Activated CD4-positive, alpha-beta T cell treated with anti-CD3 and anti-CD28 coated beads for 36 hours (primary cell): ENCODE measurements at regions not wholly inside any gene's neighbourhood (a gene's known extent, or its start where the extent isn't known, plus 50 kb on each side); places are given as distances from the start of the nearest gene placed in this dataset.

Experiments used
- ATAC-seq: fragments of 200-7000 bp; cut with Tn5 transposase; one replicate; pipeline ENCODE4 v1.10.0; 2021; ENCODE audit warnings: mild to moderate bottlenecking, moderate library complexity
- CTCF ChIA-PET: fragments of 350-600 bp; sonication (Branson Sonifier 250); formaldehyde crosslinking; loops from one replicate; lab custom pipeline; 2021; ENCODE audit warnings: antibody characterized with exemption; lab: Charles Lee
- POLR2A ChIA-PET: fragments of 350-600 bp; sonication (Branson Sonifier 250); formaldehyde crosslinking; loops from one replicate; lab custom pipeline; 2021; ENCODE audit warnings: antibody characterized with exemption, inconsistent platforms; lab: Charles Lee
- DNase-seq: peaks from one replicate; pipeline ENCODE4 v3.0.0-alpha.2; 2020
- H3K27ac Mint-ChIP-seq: one replicate; pipeline ENCODE4 v1.8.0; 2021; ENCODE audit warnings: mixed read lengths
- H3K27me3 Mint-ChIP-seq: one replicate; pipeline ENCODE4 v1.8.0; 2021; ENCODE audit warnings: mixed read lengths
- H3K36me3 Mint-ChIP-seq: one replicate; pipeline ENCODE4 v1.8.0; 2021; ENCODE audit warnings: low read depth, mixed read lengths
- H3K4me1 Mint-ChIP-seq: one replicate; pipeline ENCODE4 v1.8.0; 2021; ENCODE audit warnings: mixed read lengths
- H3K4me3 Mint-ChIP-seq: one replicate; pipeline ENCODE4 v1.8.0; 2021; ENCODE audit warnings: mild to moderate bottlenecking, moderate library complexity, mixed read lengths
- H3K9me3 Mint-ChIP-seq: one replicate; pipeline ENCODE4 v1.8.0; 2021; ENCODE audit warnings: low read depth, mixed read lengths
- intact Hi-C, 2 experiments: fragments of 100-400 bp; cut with DNase I in 1 of 2; cut with micrococcal nuclease in 1 of 2; formaldehyde crosslinking; loops; one replicate each; pipeline versions ENCODE4 v1.14.2 to v1.15.1; 2022 to 2024; cut with DNase I, micrococcal nuclease

GRCh38 chr20:19903168-19903811 lies 113.9 kb upstream of the NAA20 start:
- ATAC-seq, result no peak
- peaks cover 10% of the 10 kb centered on the region for H3K27me3 Mint-ChIP-seq
- intact Hi-C loops, result no loop called here
- no peaks in the 10 kb centered on the region for H3K36me3 Mint-ChIP-seq
- DNase-seq, result peak; percentile 10
- ChIA-PET CTCF (no interaction called here), POLR2A (interaction anchor here (0.6 kb wide), 1 partner anchor 10 kb away, joined by 4 read pairs; no protein-coding TSS in a partner anchor)
- H3K4me1 Mint-ChIP-seq, result peaks cover 3% of the 10 kb centered on the region
- H3K4me3 Mint-ChIP-seq, result no peak overlapping the region
- H3K27ac Mint-ChIP-seq, result no peak overlapping the region
- peaks cover 11% of the 10 kb centered on the region for H3K9me3 Mint-ChIP-seq

- no peaks in the 10 kb centered on the region for H3K9me3 Mint-ChIP-seq
- H3K27me3 Mint-ChIP-seq, result no peaks in the 10 kb centered on the region
- no peak overlapping the region for H3K4me3 Mint-ChIP-seq
- ATAC-seq (no peak), DNase-seq (no peak)
- H3K27ac Mint-ChIP-seq, result no peak overlapping the region
- ChIA-PET CTCF (interaction anchor here (0.7 kb wide), 1 partner anchor 12 kb away, joined by 3 read pairs; no protein-coding TSS in a partner anchor), POLR2A (no interaction called here)
- peaks cover 3% of the 10 kb centered on the region for H3K4me1 Mint-ChIP-seq
- no peaks in the 10 kb centered on the region for H3K36me3 Mint-ChIP-seq
- intact Hi-C loops, result no loop called here
Observed at GRCh38 chr20:19907326-19908056, 109.7 kb upstream of the NAA20 start.

- no peak overlapping the region for H3K27ac Mint-ChIP-seq
- H3K4me1 Mint-ChIP-seq, result no peaks in the 10 kb centered on the region
- ChIA-PET POLR2A (no interaction called here), CTCF (interaction anchor here (0.7 kb wide), 1 partner anchor 11 kb away, joined by 3 read pairs; no protein-coding TSS in a partner anchor)
- DNase-seq (no peak), ATAC-seq (no peak)
- no peaks in the 10 kb centered on the region for H3K27me3 Mint-ChIP-seq
- H3K4me3 Mint-ChIP-seq, result no peak overlapping the region
- intact Hi-C loops, result no loop called here
- H3K36me3 Mint-ChIP-seq, result no peaks in the 10 kb centered on the region
- no peaks in the 10 kb centered on the region for H3K9me3 Mint-ChIP-seq
Observed at GRCh38 chr20:19908576-19908975, 108.6 kb upstream of the NAA20 start.

- ChIA-PET CTCF (interaction anchor here (0.7 kb wide), 1 partner anchor 890 kb away, joined by 3 read pairs; no protein-coding TSS in a partner anchor), POLR2A (no interaction called here)
- Mint-ChIP-seq H3K27me3 (peaks cover 3% of the 10 kb centered on the region), H3K36me3 (no peaks in the 10 kb centered on the region), H3K27ac (no peak overlapping the region), H3K9me3 (no peaks in the 10 kb centered on the region), H3K4me1 (no peaks in the 10 kb centered on the region), H3K4me3 (no peak overlapping the region)
- ATAC-seq, result no peak
- no peak for DNase-seq
- intact Hi-C loops, result no loop called here
Observed at GRCh38 chr20:19909725-19910124, 107.4 kb upstream of the NAA20 start.

- no peak for DNase-seq
- no peak overlapping the region for H3K4me3 Mint-ChIP-seq
- intact Hi-C loops, result no loop called here
- ChIA-PET CTCF (no interaction called here), POLR2A (no interaction called here)
- peaks cover 10% of the 10 kb centered on the region for H3K27me3 Mint-ChIP-seq
- no peaks in the 10 kb centered on the region for H3K9me3 Mint-ChIP-seq
- H3K36me3 Mint-ChIP-seq, result no peaks in the 10 kb centered on the region
- H3K4me1 Mint-ChIP-seq, result no peaks in the 10 kb centered on the region
- H3K27ac Mint-ChIP-seq, result no peak overlapping the region
- no peak for ATAC-seq
Observed at GRCh38 chr20:19911810-19912382, 105.3 kb upstream of the NAA20 start.

GRCh38 chr20:19913349-19913748 lies 103.8 kb upstream of the NAA20 start:
- CTCF ChIA-PET, result interaction anchor here (0.7 kb wide), 1 partner anchor 32 kb away, joined by 4 read pairs; no protein-coding TSS in a partner anchor
- peaks cover 10% of the 10 kb centered on the region for H3K27me3 Mint-ChIP-seq
- H3K9me3 Mint-ChIP-seq, result no peaks in the 10 kb centered on the region
- DNase-seq (no peak), ATAC-seq (no peak)
- H3K4me1 Mint-ChIP-seq, result no peaks in the 10 kb centered on the region
- no peak overlapping the region for H3K4me3 Mint-ChIP-seq
- no peak overlapping the region for H3K27ac Mint-ChIP-seq
- no peaks in the 10 kb centered on the region for H3K36me3 Mint-ChIP-seq
- intact Hi-C loops, result no loop called here
- POLR2A ChIA-PET, result interaction anchor here (0.6 kb wide), 1 partner anchor 10 kb away, joined by 4 read pairs; no protein-coding TSS in a partner anchor

GRCh38 chr20:19913927-19914614 lies 103.1 kb upstream of the NAA20 start:
- no peaks in the 10 kb centered on the region for H3K36me3 Mint-ChIP-seq
- CTCF ChIA-PET, result no interaction called here

GRCh38 chr20:19915111-19915798 lies 101.9 kb upstream of the NAA20 start:
- intact Hi-C loops, result no loop called here
- Mint-ChIP-seq H3K9me3 (no peaks in the 10 kb centered on the region), H3K36me3 (no peaks in the 10 kb centered on the region), H3K4me3 (no peak overlapping the region), H3K4me1 (no peaks in the 10 kb centered on the region), H3K27ac (no peak overlapping the region), H3K27me3 (peaks cover 10% of the 10 kb centered on the region)
- ATAC-seq (no peak), DNase-seq (no peak)
- ChIA-PET POLR2A (no interaction called here), CTCF (no interaction called here)

More at GRCh38 chr20:19913927-19914614, 103.1 kb upstream of the NAA20 start:
- H3K9me3 Mint-ChIP-seq, result no peaks in the 10 kb centered on the region
- no peak overlapping the region for H3K4me3 Mint-ChIP-seq
- POLR2A ChIA-PET, result no interaction called here
- intact Hi-C loops, result no loop called here
- no peaks in the 10 kb centered on the region for H3K4me1 Mint-ChIP-seq
- no peak for ATAC-seq
- peaks cover 10% of the 10 kb centered on the region for H3K27me3 Mint-ChIP-seq
- no peak for DNase-seq
- H3K27ac Mint-ChIP-seq, result no peak overlapping the region

- Mint-ChIP-seq H3K27ac (no peak overlapping the region), H3K27me3 (peaks cover 10% of the 10 kb centered on the region), H3K4me1 (no peaks in the 10 kb centered on the region), H3K36me3 (no peaks in the 10 kb centered on the region), H3K9me3 (no peaks in the 10 kb centered on the region), H3K4me3 (no peak overlapping the region)
- POLR2A ChIA-PET, result no interaction called here
- intact Hi-C loops, result no loop called here
- no peak for ATAC-seq
- no peak for DNase-seq
- CTCF ChIA-PET, result interaction anchor here (0.5 kb wide), 1 partner anchor 49 kb away, joined by 4 read pairs; no protein-coding TSS in a partner anchor
Observed at GRCh38 chr20:19916531-19917485, 100.4 kb upstream of the NAA20 start.

- Mint-ChIP-seq H3K36me3 (no peaks in the 10 kb centered on the region), H3K4me3 (no peak overlapping the region), H3K4me1 (no peaks in the 10 kb centered on the region), H3K27me3 (peaks cover 9% of the 10 kb centered on the region), H3K9me3 (no peaks in the 10 kb centered on the region), H3K27ac (no peak overlapping the region)
- ChIA-PET CTCF (interaction anchor here (0.6 kb wide), 1 partner anchor 11 kb away, joined by 3 read pairs; no protein-coding TSS in a partner anchor), POLR2A (no interaction called here)
- intact Hi-C loops, result no loop called here
- ATAC-seq (no peak), DNase-seq (no peak)
Observed at GRCh38 chr20:19918965-19919329, 98.2 kb upstream of the NAA20 start.
